NT2/D1 (cell line): ENCODE measurements at regions not wholly inside any gene's neighbourhood (a gene's known extent, or its start where the extent isn't known, plus 50 kb on each side); places are given as distances from the start of the nearest gene placed in this dataset.

Source experiments
- SUZ12 ChIP-seq: IDR thresholded peaks from 2 replicates; pipeline ENCODE4 v1.6.1; 2011; ENCODE audit not compliant: insufficient read length, insufficient read depth; ENCODE audit errors: extremely low read depth
- YY1 ChIP-seq: IDR thresholded peaks from 2 replicates; pipeline ENCODE4 v1.6.1; 2011; ENCODE audit not compliant: insufficient read length, insufficient read depth
- ZNF274 ChIP-seq: IDR thresholded peaks from 2 replicates; pipeline ENCODE4 v1.6.1; 2011; ENCODE audit warnings: mild to moderate bottlenecking, low read depth, low read length

GRCh38 chr1:218171302-218171893 is 113.7 kb upstream of the RRP15 start:
- no peak for TF ChIP-seq YY1
- no peak for TF ChIP-seq SUZ12
- no peak for TF ChIP-seq ZNF274
